Karpas-422 (cell line): ENCODE measurements at regions not wholly inside any gene's neighbourhood (a gene's known extent, or its start where the extent isn't known, plus 50 kb on each side); places are given as distances from the start of the nearest gene placed in this dataset.

ENCODE experiments used
- DNase-seq: peaks from one replicate; pipeline ENCODE4 v3.0.0-alpha.2; 2015
- H2AFZ ChIP-seq: fragments of 200-600 bp; sonication (generic); 2 replicates; pipeline ENCODE4 v1.6.1; 2014; ENCODE audit warnings: antibody characterized with exemption, low read length, mixed read lengths
- H3K27ac ChIP-seq: fragments of 200-600 bp; sonication (generic); 2 replicates; pipeline ENCODE4 v1.5.1; 2014; ENCODE audit warnings: mild to moderate bottlenecking, low read length, moderate library complexity
- H3K27me3 ChIP-seq: fragments of 200-600 bp; sonication (generic); 2 replicates; pipeline ENCODE4 v1.6.1; 2014; ENCODE audit warnings: low read length, mixed read lengths
- H3K36me3 ChIP-seq: fragments of 200-600 bp; sonication (generic); 2 replicates; pipeline ENCODE4 v1.6.1; 2014; ENCODE audit warnings: low read length, mixed read lengths; ENCODE audit not compliant: insufficient read depth
- H3K4me1 ChIP-seq: fragments of 200-600 bp; sonication (generic); 2 replicates; pipeline ENCODE4 v1.6.1; 2014; ENCODE audit warnings: mild to moderate bottlenecking, low read length, mixed read lengths
- H3K4me2 ChIP-seq: fragments of 200-600 bp; sonication (generic); 2 replicates; pipeline ENCODE4 v1.6.1; 2014; ENCODE audit warnings: low read length, low read depth, mild to moderate bottlenecking; ENCODE audit not compliant: poor library complexity, severe bottlenecking
- H3K4me3 ChIP-seq: fragments of 200-600 bp; sonication (generic); 2 replicates; pipeline ENCODE4 v1.5.1; 2014; ENCODE audit warnings: mild to moderate bottlenecking, antibody characterized with exemption, low read length, mixed read lengths
- H3K79me2 ChIP-seq: fragments of 200-600 bp; sonication (generic); 2 replicates; pipeline ENCODE4 v1.6.1; 2014; ENCODE audit warnings: mild to moderate bottlenecking, low read length, mixed read lengths
- H3K9ac ChIP-seq: fragments of 200-600 bp; sonication (generic); 2 replicates; pipeline ENCODE4 v1.6.0; 2014; ENCODE audit warnings: low read length
- H3K9me2 ChIP-seq: fragments of 200-600 bp; sonication (generic), shearing (Covaris generic); replicated peaks from 2 replicates; pipeline ENCODE4 v1.6.0; 2014; ENCODE audit warnings: mild to moderate bottlenecking, low read length, moderate library complexity; ENCODE audit not compliant: insufficient read depth
- H3K9me3 ChIP-seq: fragments of 300-700, 200-600 bp; sonication (generic); 2 replicates; pipeline ENCODE4 v1.6.1; 2014; ENCODE audit warnings: low read length, mixed read lengths
- H4K20me1 ChIP-seq: fragments of 200-600 bp; sonication (generic); 2 replicates; pipeline ENCODE4 v1.6.1; 2014; ENCODE audit warnings: mild to moderate bottlenecking, antibody characterized with exemption, low read length, low read depth; ENCODE audit not compliant: insufficient read depth

- Histone ChIP-seq H3K4me1 (0 out of 2 replicates have a peak, but pooled peaks cover 4% of the 10 kb centered on the region), H3K79me2 (no peaks in the 10 kb centered on the region), H3K27me3 (no peaks in the 10 kb centered on the region), H3K4me3 (no peak overlapping the region), H3K36me3 (no peaks in the 10 kb centered on the region), H3K4me2 (no peak overlapping the region), H3K27ac (no peak overlapping the region), H3K9me3 (peaks cover 5% of the 10 kb centered on the region; the same call in 1 of the 2 replicates), H3K9me2 (no peaks in the 10 kb centered on the region; the same call in 1 of the 2 replicates), H2AFZ (no peak overlapping the region), H4K20me1 (no peaks in the 10 kb centered on the region), H3K9ac (no peak overlapping the region)
- DNase-seq = no peak
These were observed 2868.3 kb upstream of the PCDH20 start for GRCh38 chr13:64283926-64284325.

GRCh38 chr13:64278493-64278892 lies 2862.8 kb upstream of the PCDH20 start:
- H2AFZ ChIP-seq = no peak overlapping the region
- no peak overlapping the region for H3K27ac ChIP-seq
- no peaks in the 10 kb centered on the region for H3K27me3 ChIP-seq
- no peak for DNase-seq
- H3K9ac ChIP-seq = no peak overlapping the region
- H3K4me3 ChIP-seq = no peak overlapping the region
- no peaks in the 10 kb centered on the region; the same call in 1 of the 2 replicates for H3K9me2 ChIP-seq
- H3K4me1 ChIP-seq = no peaks in the 10 kb centered on the region
- no peaks in the 10 kb centered on the region for H4K20me1 ChIP-seq
- H3K36me3 ChIP-seq = no peaks in the 10 kb centered on the region
- no peak overlapping the region for H3K4me2 ChIP-seq
- H3K9me3 ChIP-seq = peaks cover 14% of the 10 kb centered on the region
- no peaks in the 10 kb centered on the region for H3K79me2 ChIP-seq

- no peak overlapping the region for H3K9ac ChIP-seq
- no peak overlapping the region for H3K27ac ChIP-seq
- no peak for DNase-seq
These were observed 2861.4 kb upstream of the PCDH20 start for GRCh38 chr13:64277097-64277496.

GRCh38 chr13:64276232-64276631 lies 2860.6 kb upstream of the PCDH20 start:
- Histone ChIP-seq H4K20me1 (no peaks in the 10 kb centered on the region), H3K9me3 (peaks cover 18% of the 10 kb centered on the region), H3K4me1 (no peaks in the 10 kb centered on the region), H3K27ac (no peak overlapping the region), H3K79me2 (no peaks in the 10 kb centered on the region), H2AFZ (no peak overlapping the region), H3K4me3 (no peak overlapping the region), H3K27me3 (no peaks in the 10 kb centered on the region), H3K4me2 (no peak overlapping the region), H3K9ac (no peak overlapping the region), H3K9me2 (no peaks in the 10 kb centered on the region; the same call in 1 of the 2 replicates), H3K36me3 (no peaks in the 10 kb centered on the region)
- DNase-seq = no peak

More at GRCh38 chr13:64277097-64277496, 2861.4 kb upstream of the PCDH20 start:
- Histone ChIP-seq H3K9me3 (peaks cover 18% of the 10 kb centered on the region), H3K36me3 (no peaks in the 10 kb centered on the region), H3K79me2 (no peaks in the 10 kb centered on the region), H3K4me2 (no peak overlapping the region), H3K4me3 (no peak overlapping the region), H4K20me1 (no peaks in the 10 kb centered on the region), H2AFZ (no peak overlapping the region), H3K4me1 (no peaks in the 10 kb centered on the region), H3K9me2 (no peaks in the 10 kb centered on the region; the same call in 1 of the 2 replicates), H3K27me3 (no peaks in the 10 kb centered on the region)

GRCh38 chr13:64274481-64275217 lies 2859.0 kb upstream of the PCDH20 start:
- Histone ChIP-seq H2AFZ (no peak overlapping the region), H3K4me1 (no peaks in the 10 kb centered on the region), H3K4me2 (no peak overlapping the region), H3K9me2 (no peaks in the 10 kb centered on the region; the same call in 1 of the 2 replicates), H3K9me3 (peaks cover 15% of the 10 kb centered on the region), H3K79me2 (no peaks in the 10 kb centered on the region), H3K36me3 (no peaks in the 10 kb centered on the region), H3K9ac (no peak overlapping the region), H3K4me3 (no peak overlapping the region), H3K27me3 (no peaks in the 10 kb centered on the region), H4K20me1 (no peaks in the 10 kb centered on the region), H3K27ac (no peak overlapping the region)
- no peak for DNase-seq

- Histone ChIP-seq H3K36me3 (no peaks in the 10 kb centered on the region), H3K9me2 (no peaks in the 10 kb centered on the region), H3K27me3 (no peaks in the 10 kb centered on the region), H3K27ac (no peak overlapping the region), H3K79me2 (no peaks in the 10 kb centered on the region), H3K9me3 (peaks cover 18% of the 10 kb centered on the region), H3K4me2 (no peak overlapping the region), H3K9ac (no peak overlapping the region), H4K20me1 (no peaks in the 10 kb centered on the region), H3K4me3 (no peak overlapping the region), H2AFZ (no peak overlapping the region), H3K4me1 (no peaks in the 10 kb centered on the region)
- no peak for DNase-seq
These were observed 2858.1 kb upstream of the PCDH20 start for GRCh38 chr13:64273780-64274179.

- no peaks in the 10 kb centered on the region for H4K20me1 ChIP-seq
- H3K4me3 ChIP-seq = no peak overlapping the region
- no peaks in the 10 kb centered on the region for H3K79me2 ChIP-seq
- H3K9me2 ChIP-seq = no peaks in the 10 kb centered on the region
- no peak overlapping the region for H3K27ac ChIP-seq
- H2AFZ ChIP-seq = peak overlapping the region; percentile 52; the same call in 1 of the 2 replicates
- no peak for DNase-seq
- no peaks in the 10 kb centered on the region for H3K4me1 ChIP-seq
- H3K36me3 ChIP-seq = no peaks in the 10 kb centered on the region
- no peak overlapping the region for H3K9ac ChIP-seq
- no peaks in the 10 kb centered on the region for H3K27me3 ChIP-seq
- no peak overlapping the region for H3K4me2 ChIP-seq
- H3K9me3 ChIP-seq = peaks cover 20% of the 10 kb centered on the region
These were observed 2857.0 kb upstream of the PCDH20 start for GRCh38 chr13:64272681-64273080.

GRCh38 chr13:64266024-64266423 lies 2850.4 kb upstream of the PCDH20 start:
- H2AFZ ChIP-seq = no peak overlapping the region
- H3K4me2 ChIP-seq = no peak overlapping the region
- no peak overlapping the region for H3K4me3 ChIP-seq
- no peak overlapping the region for H3K9ac ChIP-seq
- H3K9me3 ChIP-seq = peaks cover 23% of the 10 kb centered on the region
- no peaks in the 10 kb centered on the region for H3K36me3 ChIP-seq
- H3K27ac ChIP-seq = no peak overlapping the region
- no peaks in the 10 kb centered on the region for H3K79me2 ChIP-seq
- no peak for DNase-seq
- no peaks in the 10 kb centered on the region for H3K27me3 ChIP-seq
- no peaks in the 10 kb centered on the region for H3K4me1 ChIP-seq
- no peaks in the 10 kb centered on the region for H4K20me1 ChIP-seq
- no peaks in the 10 kb centered on the region for H3K9me2 ChIP-seq
